Effector memory CD8-positive, alpha-beta T cell (primary cell): ENCODE measurements at regions not wholly inside any gene's neighbourhood (a gene's known extent, or its start where the extent isn't known, plus 50 kb on each side); places are given as distances from the start of the nearest gene placed in this dataset.

ENCODE experiments used
- ATAC-seq: fragments of 150-1000 bp; cut with Tn5 transposase; replicated peaks from 2 replicates; pipeline ENCODE4 v1.10.0; 2021; ENCODE audit warnings: mild to moderate bottlenecking, moderate library complexity
- DNase-seq, 3 experiments: peaks; one replicate each; pipeline ENCODE4 v3.0.0; 2021
- H3K27ac Mint-ChIP-seq, 2 donors: one replicate each; pipeline ENCODE4 v1.8.0; 2022; ENCODE audit warnings: mild to moderate bottlenecking in 2 of 2, mixed read lengths in 2 of 2, moderate library complexity in 2 of 2
- H3K27me3 Mint-ChIP-seq, 2 donors: one replicate each; pipeline ENCODE4 v1.8.0; 2022; ENCODE audit warnings: mixed read lengths in 2 of 2
- H3K36me3 Mint-ChIP-seq: one replicate; pipeline ENCODE4 v1.8.0; 2022; ENCODE audit warnings: mild to moderate bottlenecking, moderate library complexity, mixed read lengths; ENCODE audit not compliant: insufficient read depth
- H3K4me1 Mint-ChIP-seq, 2 donors: one replicate each; pipeline ENCODE4 v1.8.0; 2022; ENCODE audit warnings: low read depth in 2 of 2, mixed read lengths in 2 of 2
- H3K4me3 Mint-ChIP-seq, 2 donors: one replicate each; pipeline ENCODE4 v1.8.0; 2022; ENCODE audit warnings: mild to moderate bottlenecking in 2 of 2, mixed read lengths in 2 of 2, moderate library complexity in 2 of 2
- H3K9me3 Mint-ChIP-seq, 2 donors: one replicate each; pipeline ENCODE4 v1.8.0; 2022; ENCODE audit warnings: mixed read lengths in 2 of 2

- Mint-ChIP-seq H3K9me3 (peaks cover 17 to 30% of the 10 kb centered on the region in 2 donors), H3K36me3 (no peaks in the 10 kb centered on the region), H3K27me3 (no peaks in the 10 kb centered on the region), H3K4me3 (no peak overlapping the region), H3K27ac (no peak overlapping the region), H3K4me1 (no peaks in the 10 kb centered on the region)
- DNase-seq (no peak), ATAC-seq (no peak)
These were observed 242.3 kb upstream of the IRX2 start for GRCh38 chr5:2993771-2994170.

GRCh38 chr5:2993301-2993700, 241.8 kb upstream of the IRX2 start:
- DNase-seq = no peak
- H3K4me1 Mint-ChIP-seq = no peaks in the 10 kb centered on the region
- no peak overlapping the region for H3K4me3 Mint-ChIP-seq
- no peaks in the 10 kb centered on the region for H3K27me3 Mint-ChIP-seq
- H3K27ac Mint-ChIP-seq = no peak overlapping the region
- peaks cover 14 to 25% of the 10 kb centered on the region in 2 donors for H3K9me3 Mint-ChIP-seq
- no peaks in the 10 kb centered on the region for H3K36me3 Mint-ChIP-seq
- ATAC-seq = no peak

- H3K4me1 Mint-ChIP-seq = no peaks in the 10 kb centered on the region
- peaks cover 14 to 22% of the 10 kb centered on the region in 2 donors for H3K9me3 Mint-ChIP-seq
- ATAC-seq (no peak), DNase-seq (no peak)
- H3K36me3 Mint-ChIP-seq = no peaks in the 10 kb centered on the region
- no peak overlapping the region for H3K4me3 Mint-ChIP-seq
- no peak overlapping the region for H3K27ac Mint-ChIP-seq
- no peaks in the 10 kb centered on the region for H3K27me3 Mint-ChIP-seq
These were observed 241.3 kb upstream of the IRX2 start for GRCh38 chr5:2992806-2993205.

- Mint-ChIP-seq H3K27ac (no peak overlapping the region), H3K4me1 (no peaks in the 10 kb centered on the region), H3K27me3 (no peaks in the 10 kb centered on the region), H3K36me3 (no peaks in the 10 kb centered on the region), H3K4me3 (no peak overlapping the region), H3K9me3 (peaks cover 15 to 25% of the 10 kb centered on the region in 2 donors)
- ATAC-seq (no peak), DNase-seq (no peak)
These were observed 240.4 kb upstream of the IRX2 start for GRCh38 chr5:2991884-2992283.

- no peaks in the 10 kb centered on the region for H3K27me3 Mint-ChIP-seq
- ATAC-seq (no peak), DNase-seq (no peak)
- no peak overlapping the region for H3K4me3 Mint-ChIP-seq
- no peaks in the 10 kb centered on the region for H3K36me3 Mint-ChIP-seq
- H3K4me1 Mint-ChIP-seq = no peaks in the 10 kb centered on the region
- H3K27ac Mint-ChIP-seq = no peak overlapping the region
- H3K9me3 Mint-ChIP-seq = peaks cover 17 to 26% of the 10 kb centered on the region in 2 donors
These were observed 238.0 kb upstream of the IRX2 start for GRCh38 chr5:2989517-2989916.

- no peaks in the 10 kb centered on the region for H3K4me1 Mint-ChIP-seq
- H3K36me3 Mint-ChIP-seq = no peaks in the 10 kb centered on the region
- no peak for DNase-seq
- H3K4me3 Mint-ChIP-seq = no peak overlapping the region
- ATAC-seq = no peak
- peaks cover 8 to 14% of the 10 kb centered on the region in 2 donors for H3K9me3 Mint-ChIP-seq
- no peak overlapping the region for H3K27ac Mint-ChIP-seq
- H3K27me3 Mint-ChIP-seq = no peaks in the 10 kb centered on the region
These were observed 234.8 kb upstream of the IRX2 start for GRCh38 chr5:2986301-2986700.

GRCh38 chr5:2985718-2986117, 234.2 kb upstream of the IRX2 start:
- no peaks in the 10 kb centered on the region for H3K27me3 Mint-ChIP-seq
- H3K36me3 Mint-ChIP-seq = no peaks in the 10 kb centered on the region
- no peak overlapping the region for H3K4me3 Mint-ChIP-seq

GRCh38 chr5:2983583-2984300, 232.3 kb upstream of the IRX2 start:
- Mint-ChIP-seq H3K9me3 (peaks cover 6 to 8% of the 10 kb centered on the region in 2 donors), H3K4me1 (no peaks in the 10 kb centered on the region), H3K4me3 (no peak overlapping the region), H3K27ac (no peak overlapping the region), H3K27me3 (no peaks in the 10 kb centered on the region), H3K36me3 (no peaks in the 10 kb centered on the region)
- no peak for DNase-seq
- no peak for ATAC-seq

More at GRCh38 chr5:2985718-2986117, 234.2 kb upstream of the IRX2 start:
- H3K9me3 Mint-ChIP-seq = peaks cover 8 to 14% of the 10 kb centered on the region in 2 donors
- H3K4me1 Mint-ChIP-seq = no peaks in the 10 kb centered on the region
- DNase-seq (no peak), ATAC-seq (no peak)
- no peak overlapping the region for H3K27ac Mint-ChIP-seq

GRCh38 chr5:2981652-2982051, 230.2 kb upstream of the IRX2 start:
- ATAC-seq (no peak), DNase-seq (no peak)
- peaks cover 10 to 14% of the 10 kb centered on the region in 2 donors for H3K9me3 Mint-ChIP-seq
- no peaks in the 10 kb centered on the region for H3K36me3 Mint-ChIP-seq
- no peaks in the 10 kb centered on the region for H3K27me3 Mint-ChIP-seq
- no peaks in the 10 kb centered on the region for H3K4me1 Mint-ChIP-seq
- no peak overlapping the region for H3K4me3 Mint-ChIP-seq
- H3K27ac Mint-ChIP-seq = no peak overlapping the region

- DNase-seq = no peak
- H3K27ac Mint-ChIP-seq = no peak overlapping the region
- no peaks in the 10 kb centered on the region for H3K27me3 Mint-ChIP-seq
- ATAC-seq = no peak
- no peak overlapping the region for H3K4me3 Mint-ChIP-seq
- no peaks in the 10 kb centered on the region for H3K36me3 Mint-ChIP-seq
- H3K4me1 Mint-ChIP-seq = no peaks in the 10 kb centered on the region
- peaks cover 9 to 18% of the 10 kb centered on the region in 2 donors for H3K9me3 Mint-ChIP-seq
These were observed 229.6 kb upstream of the IRX2 start for GRCh38 chr5:2981035-2981434.

- H3K9me3 Mint-ChIP-seq = peaks cover 8% of the 10 kb centered on the region in 2 donors
These were observed 208.8 kb upstream of the IRX2 start for GRCh38 chr5:2960294-2960693.

GRCh38 chr5:2958976-2959375, 207.5 kb upstream of the IRX2 start:
- peaks cover 10 to 13% of the 10 kb centered on the region in 2 donors for H3K9me3 Mint-ChIP-seq
- no peak for ATAC-seq
- no peak overlapping the region for H3K4me3 Mint-ChIP-seq
- H3K27me3 Mint-ChIP-seq = no peaks in the 10 kb centered on the region
- no peak for DNase-seq
- H3K4me1 Mint-ChIP-seq = no peaks in the 10 kb centered on the region
- no peaks in the 10 kb centered on the region for H3K36me3 Mint-ChIP-seq
- H3K27ac Mint-ChIP-seq = no peak overlapping the region

More at GRCh38 chr5:2960294-2960693, 208.8 kb upstream of the IRX2 start:
- no peak overlapping the region for H3K4me3 Mint-ChIP-seq
- H3K27ac Mint-ChIP-seq = no peak overlapping the region
- no peak for DNase-seq
- H3K27me3 Mint-ChIP-seq = no peaks in the 10 kb centered on the region
- H3K36me3 Mint-ChIP-seq = no peaks in the 10 kb centered on the region
- no peaks in the 10 kb centered on the region for H3K4me1 Mint-ChIP-seq
- ATAC-seq = no peak

- no peaks in the 10 kb centered on the region for H3K4me1 Mint-ChIP-seq
- ATAC-seq = no peak
- H3K27ac Mint-ChIP-seq = no peak overlapping the region
- no peaks in the 10 kb centered on the region for H3K27me3 Mint-ChIP-seq
- no peaks in the 10 kb centered on the region for H3K36me3 Mint-ChIP-seq
- H3K4me3 Mint-ChIP-seq = no peak overlapping the region
- peaks cover 3 to 13% of the 10 kb centered on the region in 2 donors for H3K9me3 Mint-ChIP-seq
- DNase-seq = no peak
These were observed 197.4 kb upstream of the IRX2 start for GRCh38 chr5:2948875-2949274.

- H3K27ac Mint-ChIP-seq = no peak overlapping the region
- no peak for DNase-seq
- no peaks in the 10 kb centered on the region for H3K36me3 Mint-ChIP-seq
- H3K4me3 Mint-ChIP-seq = no peak overlapping the region
- H3K9me3 Mint-ChIP-seq = peaks cover 3 to 20% of the 10 kb centered on the region in 2 donors
- H3K27me3 Mint-ChIP-seq = no peaks in the 10 kb centered on the region
- no peaks in the 10 kb centered on the region for H3K4me1 Mint-ChIP-seq
- no peak for ATAC-seq
These were observed 194.8 kb upstream of the IRX2 start for GRCh38 chr5:2946315-2946714.
